GM12878 (cell line): ENCODE measurements at regions not wholly inside any gene's neighbourhood (a gene's known extent, or its start where the extent isn't known, plus 50 kb on each side); places are given as distances from the start of the nearest gene placed in this dataset.
A peak's percentile ranks its signal among the peaks of the same experiment; 100 is the strongest.

Experiments used
- ATAC-seq: fragments of 200-7000 bp; cut with Tn5 transposase; 3 replicates; pipeline ENCODE4 v1.9.1; 2020; ENCODE audit warnings: mild to moderate bottlenecking, moderate library complexity
- BruUV-seq: library from RNA; stranded (reverse); fragments of 400-500 nt; replicated peaks from 2 replicates; lab custom pipeline; 2021; lab: Mats Ljungman, UMichigan
- CTCF ChIA-PET: fragments of 300-600 bp; sonication (Branson Sonifier 250); formaldehyde crosslinking; extraction: SDS; loops from one replicate; lab custom pipeline; 2021; ENCODE audit warnings: inconsistent platforms; lab: Yijun Ruan, JAX
- POLR2A ChIA-PET: fragments of 350-600 bp; formaldehyde crosslinking; extraction: SDS; loops from one replicate; lab custom pipeline; 2021; ENCODE audit warnings: inconsistent platforms; lab: Charles Lee
- RAD21 ChIA-PET: fragments of 300-600 bp; sonication (Branson Sonifier 250); formaldehyde crosslinking; loops from one replicate; lab custom pipeline; 2023; ENCODE audit warnings: antibody characterized with exemption; ENCODE audit not compliant: unreplicated experiment; lab: Charles Lee
- SMC1A ChIA-PET: fragments of 300-600 bp; sonication (Branson Sonifier 250); formaldehyde crosslinking; loops from one replicate; lab custom pipeline; 2023; ENCODE audit not compliant: unreplicated experiment, uncharacterized antibody; lab: Charles Lee
- DNase-seq: peaks from one replicate; pipeline ENCODE4 v3.0.0-alpha.2; 2011; ENCODE audit warnings: low read depth, low spot score
- FAIRE-seq: peaks from 3 replicates; lab custom pipeline; 2011; peaks lifted over from hg19 to GRCh38; lab: Jason Lieb, UNC
- H2AFZ ChIP-seq: 2 replicates; pipeline ENCODE4 v1.6.0; 2011; ENCODE audit warnings: low read depth, low read length, control low read depth; ENCODE audit not compliant: control insufficient read depth
- H3K27ac ChIP-seq: 2 replicates; pipeline ENCODE4 v1.5.1; 2011; ENCODE audit warnings: control low read depth; ENCODE audit not compliant: control insufficient read depth, insufficient read depth
- H3K27me3 ChIP-seq, 2 experiments: replicated peaks in 1 of 2; 2 replicates each; pipeline versions ENCODE4 v1.6.0 to v1.6.1; 2011; ENCODE audit warnings: low read length in 1 of 2; ENCODE audit not compliant: control insufficient read depth in 2 of 2, insufficient read depth in 2 of 2
- H3K36me3 ChIP-seq, 2 experiments: 2 replicates each; pipeline ENCODE4 v1.5.1; 2011; ENCODE audit warnings: low read length in 1 of 2; ENCODE audit not compliant: control insufficient read depth in 2 of 2, insufficient read depth in 2 of 2
- H3K4me1 ChIP-seq: 2 replicates; pipeline ENCODE4 v1.6.1; 2011; ENCODE audit warnings: mild to moderate bottlenecking, low read length, moderate library complexity, mixed read lengths; ENCODE audit not compliant: control insufficient read depth, insufficient read depth
- H3K4me2 ChIP-seq: 2 replicates; pipeline ENCODE4 v1.6.0; 2011; ENCODE audit warnings: control low read depth; ENCODE audit not compliant: control insufficient read depth, insufficient read depth
- H3K4me3 ChIP-seq: fragments of 200-600 bp; sonication (generic); 2 replicates; pipeline ENCODE4 v1.5.1; 2016
- H3K79me2 ChIP-seq: 2 replicates; pipeline ENCODE4 v1.6.0; 2011; ENCODE audit warnings: low read length; ENCODE audit not compliant: control insufficient read depth, insufficient read depth
- H3K9ac ChIP-seq: 2 replicates; pipeline ENCODE4 v1.8.0; 2011; ENCODE audit warnings: low read length, control low read depth, mixed read lengths; ENCODE audit not compliant: control insufficient read depth, insufficient read depth
- H3K9me3 ChIP-seq: replicated peaks from 3 replicates; pipeline ENCODE4 v1.5.1; 2011; ENCODE audit warnings: mild to moderate bottlenecking, low read length; ENCODE audit not compliant: control insufficient read depth, insufficient read depth
- H4K20me1 ChIP-seq: 2 replicates; pipeline ENCODE4 v1.6.0; 2011; ENCODE audit not compliant: control insufficient read depth, insufficient read depth
- CBX5 ChIP-seq: sonication (generic); IDR thresholded peaks from 2 replicates; pipeline ENCODE4 v1.6.1; 2016; ENCODE audit warnings: low read depth, moderate library complexity, mild to moderate bottlenecking, inconsistent platforms
- EGR1 ChIP-seq, 2 experiments: IDR thresholded peaks; 1 replicate in 1 of 2; 2 replicates in 1 of 2; pipeline ENCODE4 v1.6.1; 2011 to 2012; ENCODE audit warnings: low read depth in 2 of 2, low read length in 2 of 2, borderline replicate concordance in 1 of 2, mild to moderate bottlenecking in 1 of 2, moderate library complexity in 1 of 2
- ESRRA ChIP-seq: IDR thresholded peaks from 2 replicates; pipeline ENCODE4 v1.6.1; 2012; ENCODE audit warnings: mild to moderate bottlenecking, low read length, improper control_type of control experiment
- MYB ChIP-seq: fragments of 150-350 bp; IDR thresholded peaks from 2 replicates; pipeline ENCODE4 v1.6.1; 2014; ENCODE audit warnings: mild to moderate bottlenecking, low read depth, low read length, borderline replicate concordance
- MYC ChIP-seq: IDR thresholded peaks from 2 replicates; pipeline ENCODE4 v1.6.1; 2011; ENCODE audit warnings: mild to moderate bottlenecking, low read length, moderate library complexity, inconsistent platforms; ENCODE audit not compliant: insufficient read depth, insufficient replicate concordance, insufficient read length, severe bottlenecking
- POU2F2 ChIP-seq: IDR thresholded peaks from 3 replicates; pipeline ENCODE4 v1.6.1; 2011; ENCODE audit warnings: low read depth, mild to moderate bottlenecking, low read length, borderline replicate concordance
- RB1 ChIP-seq: fragments of 450-650 bp; formaldehyde crosslinking; IDR thresholded peaks from 2 replicates; pipeline ENCODE4 v1.6.1; 2017; ENCODE audit warnings: mild to moderate bottlenecking, borderline replicate concordance
- RELA ChIP-seq: fragments of 450-650 bp; IDR thresholded peaks from 2 replicates; pipeline ENCODE4 v1.8.0; 2014; ENCODE audit warnings: borderline replicate concordance; ENCODE audit not compliant: partially characterized antibody
- RUNX3 ChIP-seq: IDR thresholded peaks from 2 replicates; pipeline ENCODE4 v1.6.1; 2012; ENCODE audit warnings: low read length, inconsistent platforms
- SPI1 ChIP-seq: IDR thresholded peaks from 2 replicates; pipeline ENCODE4 v1.6.1; 2011; ENCODE audit warnings: low read depth, mild to moderate bottlenecking, low read length, moderate library complexity, borderline replicate concordance; ENCODE audit not compliant: insufficient read depth
- SUZ12 ChIP-seq: fragments of 200-600 bp; sonication (generic); IDR thresholded peaks from one replicate; pipeline ENCODE4 v1.6.1; 2018; ENCODE audit warnings: antibody characterized with exemption, mild to moderate bottlenecking; ENCODE audit not compliant: unreplicated experiment
- TARDBP ChIP-seq: IDR thresholded peaks from 2 replicates; pipeline ENCODE4 v1.6.1; 2016; ENCODE audit warnings: borderline replicate concordance
- WGBS: methylation state at CpG from one replicate; pipeline ENCODE4 v1.1.6; 2016; ENCODE audit warnings: low lambda C conversion rate; ENCODE audit not compliant: insufficient replicate concordance, insufficient coverage; ENCODE audit errors: missing lambda C conversion rate; 5-methylcytosine and 5-hydroxymethylcytosine counted together
- in situ Hi-C: fragments of 300-500 bp; cut with MboI; formaldehyde crosslinking; loops from 9 replicates; pipeline ENCODE4 v1.14.3; 2018; ENCODE audit warnings: mixed read lengths
- intact Hi-C: fragments of 100-400 bp; cut with micrococcal nuclease; formaldehyde crosslinking; loops from one replicate; pipeline ENCODE4 v1.14.2; 2022; ENCODE audit not compliant: unreplicated experiment
- TF ChIP-seq, protein P1 (sequence below): fragments of 450-650 bp; IDR thresholded peaks from 2 replicates; pipeline ENCODE4 v1.6.1; 2018; ENCODE audit warnings: mild to moderate bottlenecking, low read depth, moderate library complexity; ENCODE audit not compliant: partially characterized antibody
- TF ChIP-seq, protein P2 (sequence below): IDR thresholded peaks from 2 replicates; pipeline ENCODE4 v1.6.1; 2012; ENCODE audit warnings: low read depth, low read length, improper control_type of control experiment

DNA sequence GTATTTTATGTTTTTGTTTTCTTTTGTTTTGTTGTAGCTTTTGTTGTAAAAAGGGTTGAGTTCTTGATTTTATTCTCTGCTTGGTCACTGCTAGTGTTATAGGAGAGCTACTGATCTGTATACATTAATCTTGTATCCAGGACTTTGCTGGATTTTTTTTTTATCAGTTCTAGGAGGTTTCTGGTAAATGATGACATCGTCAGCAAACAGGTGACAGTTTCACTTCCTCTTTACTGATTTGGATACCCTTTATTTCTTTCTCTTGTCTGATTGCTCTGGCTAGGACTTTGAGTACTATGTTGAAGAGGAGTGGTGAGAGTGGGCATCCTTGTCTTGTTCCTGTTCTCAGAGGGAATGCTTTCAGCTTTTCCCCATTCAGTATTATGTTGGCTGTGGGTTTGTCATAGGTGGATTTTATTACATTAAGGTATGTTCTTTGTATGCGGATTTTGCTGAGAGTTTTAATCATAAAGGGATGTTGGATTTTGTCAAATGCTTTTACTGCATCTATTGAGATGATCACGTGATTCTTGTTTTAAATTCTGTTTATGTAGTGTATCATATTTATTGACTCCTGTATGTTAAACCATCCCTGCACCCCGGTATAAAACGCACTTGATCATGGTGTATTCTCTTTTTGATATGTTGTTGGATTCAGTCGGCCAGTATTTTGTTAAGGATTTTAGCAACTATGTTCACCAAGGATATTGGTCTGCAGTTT is 905.7 kb downstream of the LTN1 start:
- WGBS = 21% methylated on average over 6 of the region's 6 CpGs
- H3K36me3 ChIP-seq = no peaks in the 10 kb centered on the region
- in situ Hi-C loops (no loop called here), intact Hi-C loops (no loop called here)
- TF ChIP-seq POU2F2 (no peak), CBX5 (no peak), SPI1 (0 out of 2 replicates have a peak, but pooled peaks have one; percentile 21)
- TF ChIP-seq, all 136 proteins: peak for 1
- POLR2A ChIA-PET = no interaction called here
- no peak for ATAC-seq
- Histone ChIP-seq H3K4me3 (no peak overlapping the region), H3K27ac (no peak overlapping the region), H3K9me3 (no peaks in the 10 kb centered on the region; the same call in 2 of the 3 replicates), H3K4me1 (no peaks in the 10 kb centered on the region), H3K79me2 (no peaks in the 10 kb centered on the region), H3K4me2 (no peak overlapping the region), H3K27me3 (no peaks in the 10 kb centered on the region), H2AFZ (no peak overlapping the region), H3K9ac (no peak overlapping the region), H4K20me1 (no peaks in the 10 kb centered on the region)
- FAIRE-seq = no peak
- CTCF ChIA-PET = no interaction called here
- BruUV-seq = no TSS peak
- RAD21 ChIA-PET = no interaction called here
- SMC1A ChIA-PET = no interaction called here
- DNase-seq = no peak

DNA sequence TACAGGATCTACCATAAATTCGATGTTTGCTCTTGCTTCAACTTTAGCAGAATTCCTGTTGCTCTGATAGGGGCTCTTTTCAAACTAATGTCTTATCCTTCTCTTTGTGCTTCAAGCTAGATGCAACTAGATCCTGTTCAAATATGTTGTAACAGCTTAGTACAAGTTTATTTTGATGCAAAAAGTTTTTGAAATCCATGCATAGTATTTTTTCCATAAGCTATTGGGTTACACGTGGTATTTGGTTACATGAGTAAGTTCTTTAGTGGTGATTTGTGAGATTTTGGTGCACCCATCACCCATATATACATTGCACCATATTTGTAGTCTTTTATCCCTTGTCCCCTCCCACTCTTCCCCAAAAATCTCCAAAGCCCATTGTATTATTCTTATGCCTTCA is 907.7 kb downstream of the LTN1 start:
- ATAC-seq (no peak), FAIRE-seq (no peak), DNase-seq (no peak)
- POLR2A ChIA-PET = no interaction called here
- BruUV-seq = no TSS peak
- CTCF ChIA-PET = no interaction called here
- WGBS = 3% methylated on average over 2 of the region's 2 CpGs
- Histone ChIP-seq H3K27me3 (no peaks in the 10 kb centered on the region), H3K4me1 (no peaks in the 10 kb centered on the region), H3K79me2 (no peaks in the 10 kb centered on the region), H3K4me2 (no peak overlapping the region), H3K4me3 (no peak overlapping the region), H3K36me3 (no peaks in the 10 kb centered on the region), H4K20me1 (no peaks in the 10 kb centered on the region), H3K9me3 (no peaks in the 10 kb centered on the region), H3K27ac (no peak overlapping the region), H3K9ac (no peak overlapping the region), H2AFZ (no peak overlapping the region)
- in situ Hi-C loops (no loop called here), intact Hi-C loops (loop anchor here (1.0 kb wide), 1 partner anchor 34 kb away; no protein-coding TSS in a partner anchor)
- SMC1A ChIA-PET = no interaction called here
- RAD21 ChIA-PET = no interaction called here
- TF ChIP-seq, protein P1, sequence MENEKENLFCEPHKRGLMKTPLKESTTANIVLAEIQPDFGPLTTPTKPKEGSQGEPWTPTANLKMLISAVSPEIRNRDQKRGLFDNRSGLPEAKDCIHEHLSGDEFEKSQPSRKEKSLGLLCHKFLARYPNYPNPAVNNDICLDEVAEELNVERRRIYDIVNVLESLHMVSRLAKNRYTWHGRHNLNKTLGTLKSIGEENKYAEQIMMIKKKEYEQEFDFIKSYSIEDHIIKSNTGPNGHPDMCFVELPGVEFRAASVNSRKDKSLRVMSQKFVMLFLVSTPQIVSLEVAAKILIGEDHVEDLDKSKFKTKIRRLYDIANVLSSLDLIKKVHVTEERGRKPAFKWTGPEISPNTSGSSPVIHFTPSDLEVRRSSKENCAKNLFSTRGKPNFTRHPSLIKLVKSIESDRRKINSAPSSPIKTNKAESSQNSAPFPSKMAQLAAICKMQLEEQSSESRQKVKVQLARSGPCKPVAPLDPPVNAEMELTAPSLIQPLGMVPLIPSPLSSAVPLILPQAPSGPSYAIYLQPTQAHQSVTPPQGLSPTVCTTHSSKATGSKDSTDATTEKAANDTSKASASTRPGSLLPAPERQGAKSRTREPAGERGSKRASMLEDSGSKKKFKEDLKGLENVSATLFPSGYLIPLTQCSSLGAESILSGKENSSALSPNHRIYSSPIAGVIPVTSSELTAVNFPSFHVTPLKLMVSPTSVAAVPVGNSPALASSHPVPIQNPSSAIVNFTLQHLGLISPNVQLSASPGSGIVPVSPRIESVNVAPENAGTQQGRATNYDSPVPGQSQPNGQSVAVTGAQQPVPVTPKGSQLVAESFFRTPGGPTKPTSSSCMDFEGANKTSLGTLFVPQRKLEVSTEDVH = no peak
- TF ChIP-seq EGR1 (IDR thresholded peaks at IDR 0.05; ENCODE audit: borderline replicate concordance in 1 of 2, low read depth in 2 of 2, low read length in 2 of 2) (no peak), RB1 (no peak), TARDBP (no peak), RELA (no peak), MYB (no peak), RUNX3 (no peak), ESRRA (no peak), SUZ12 (no peak), MYC (no peak)
- TF ChIP-seq, protein P2, sequence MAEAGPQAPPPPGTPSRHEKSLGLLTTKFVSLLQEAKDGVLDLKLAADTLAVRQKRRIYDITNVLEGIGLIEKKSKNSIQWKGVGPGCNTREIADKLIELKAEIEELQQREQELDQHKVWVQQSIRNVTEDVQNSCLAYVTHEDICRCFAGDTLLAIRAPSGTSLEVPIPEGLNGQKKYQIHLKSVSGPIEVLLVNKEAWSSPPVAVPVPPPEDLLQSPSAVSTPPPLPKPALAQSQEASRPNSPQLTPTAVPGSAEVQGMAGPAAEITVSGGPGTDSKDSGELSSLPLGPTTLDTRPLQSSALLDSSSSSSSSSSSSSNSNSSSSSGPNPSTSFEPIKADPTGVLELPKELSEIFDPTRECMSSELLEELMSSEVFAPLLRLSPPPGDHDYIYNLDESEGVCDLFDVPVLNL = no peak
